ENCODE measurements at regions not wholly inside any gene's neighbourhood (a gene's known extent, or its start where the extent isn't known, plus 50 kb on each side); places are given as distances from the start of the nearest gene placed in this dataset.
"Not testable (repeated sequence)": the region's sequence is repeated elsewhere in the genome, so short reads cannot be mapped to it uniquely, and the experiment has no call there.

DNA sequence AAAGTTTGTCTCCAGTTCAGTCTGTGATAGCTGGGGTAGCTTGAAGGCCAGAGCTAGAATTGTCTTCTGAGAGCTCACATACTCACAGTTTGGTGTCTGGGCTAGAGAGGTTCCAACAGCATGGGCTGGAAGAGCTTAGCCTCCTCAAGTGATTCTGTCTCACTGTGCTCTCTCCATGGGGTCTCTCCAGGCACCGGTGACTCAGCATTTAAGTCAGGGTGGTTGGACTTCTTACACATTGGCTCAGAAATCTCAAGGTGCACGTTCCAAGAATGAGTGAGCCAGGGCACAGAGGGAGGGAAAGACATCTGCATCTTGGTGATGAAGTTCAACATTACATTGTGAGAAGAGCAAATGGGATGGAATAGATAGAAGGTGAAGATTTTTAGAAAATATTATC is 207.3 kb upstream of the DDX18 start:
- no peak for DNase-seq (ENCODE audit: low read depth in 4 of 4, low spot score in 2 of 4)

DNA sequence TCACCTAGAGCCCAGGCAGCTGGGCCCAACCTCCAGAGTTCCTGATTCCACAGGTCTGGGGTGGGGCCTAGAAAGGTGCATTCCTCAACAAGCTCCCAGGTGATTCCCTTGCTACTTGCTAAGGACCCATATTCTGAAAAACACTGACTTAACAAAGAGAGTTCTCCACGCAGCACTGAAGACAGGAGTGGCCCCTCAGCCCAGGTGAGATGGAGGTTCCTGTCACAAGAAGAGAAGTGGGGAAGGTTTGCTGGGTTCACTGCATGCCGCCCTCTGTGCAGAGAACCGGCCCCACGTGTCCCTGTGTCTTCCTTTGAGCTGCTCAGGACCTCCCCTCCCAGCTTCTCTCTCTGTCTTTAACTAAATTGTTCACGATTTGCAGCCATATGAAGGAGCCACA is 201.4 kb upstream of the DDX18 start:
- no peak for DNase-seq (ENCODE audit: low read depth in 4 of 4, low spot score in 2 of 4)

DNA sequence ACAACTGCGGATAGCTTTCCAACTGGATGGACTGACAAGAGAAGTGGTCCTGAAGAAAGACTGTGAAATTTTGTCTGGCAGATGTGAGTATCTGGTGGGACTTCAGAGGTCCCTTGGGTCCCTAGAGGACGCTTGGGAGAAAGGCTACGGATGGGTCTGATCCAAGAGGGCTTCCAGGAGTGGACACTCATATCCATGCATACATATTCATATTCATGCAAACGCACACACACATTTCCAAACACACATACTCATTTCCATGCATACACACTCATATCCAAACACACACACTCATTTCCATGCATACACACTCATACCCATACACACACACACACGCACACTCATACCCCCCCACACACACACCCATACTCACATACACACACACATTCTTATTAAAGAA is 200.2 kb upstream of the DDX18 start:
- no peak for DNase-seq (ENCODE audit: low read depth in 4 of 4, low spot score in 2 of 4)

DNA sequence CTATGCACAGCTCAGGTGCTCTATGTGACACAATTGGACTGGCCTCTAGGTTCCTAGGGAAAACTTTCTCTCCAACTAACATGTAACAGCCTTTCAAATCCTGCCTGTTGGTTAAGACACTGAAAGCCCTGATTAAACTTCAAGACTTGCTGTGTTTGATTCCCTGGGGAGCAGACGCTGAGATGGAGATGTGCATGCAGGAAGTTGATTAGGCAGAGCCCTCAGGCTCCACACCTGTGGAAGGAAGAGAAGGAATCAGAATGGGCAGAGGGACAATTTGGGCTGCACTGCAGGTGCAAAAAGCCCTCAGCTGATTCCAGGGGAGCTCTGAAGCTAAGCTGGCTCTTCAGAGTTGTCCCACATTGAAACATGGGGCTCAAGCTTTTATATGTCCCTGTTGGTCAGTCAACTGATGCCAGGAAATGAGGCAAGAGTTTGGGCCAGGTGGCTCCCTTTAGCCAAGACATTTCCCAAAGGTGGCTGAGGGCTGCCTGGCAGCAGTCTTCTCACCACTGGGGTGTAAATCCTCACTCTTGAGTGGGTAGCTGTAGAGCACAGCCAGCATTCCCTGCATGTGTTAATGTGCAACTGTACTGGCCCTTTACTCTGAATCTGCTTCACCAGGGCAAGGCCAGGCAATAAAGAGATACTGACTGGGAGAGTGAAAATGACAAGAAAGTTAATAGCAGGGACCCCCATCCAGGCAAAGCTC is 199.5 kb upstream of the DDX18 start:
- DNase-seq (ENCODE audit: low read depth in 4 of 4, low spot score in 2 of 4), result no peak

DNA sequence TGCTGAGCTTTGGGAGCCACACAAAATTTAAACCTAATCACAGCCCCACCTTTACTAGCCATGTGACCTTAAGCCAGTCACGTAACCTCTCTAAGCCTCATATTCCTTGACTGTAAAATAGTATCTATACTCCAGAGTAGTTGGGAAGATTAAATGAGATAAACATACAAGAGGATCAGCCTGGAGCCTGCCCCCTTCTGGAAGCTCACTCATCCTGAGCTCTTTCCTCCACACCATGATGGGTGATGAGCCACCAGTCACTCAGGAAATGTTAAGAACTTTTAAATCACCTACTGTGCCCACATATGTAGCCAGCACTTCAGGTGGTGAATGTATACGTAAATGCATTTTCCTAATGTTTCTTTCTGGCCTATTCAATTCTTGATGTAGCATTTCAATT is 195.9 kb upstream of the DDX18 start:
- DNase-seq (ENCODE audit: low read depth in 4 of 4, low spot score in 2 of 4), result no peak

- DNase-seq (ENCODE audit: low read depth in 4 of 4, low spot score in 2 of 4), result no peak
These were observed 193.2 kb upstream of the DDX18 start for GRCh38 chr2:117621326-117621725.

GRCh38 chr2:117623175-117623574 is 191.3 kb upstream of the DDX18 start:
- not testable (repeated sequence) for DNase-seq (ENCODE audit: low read depth in 4 of 4, low spot score in 2 of 4)

DNA sequence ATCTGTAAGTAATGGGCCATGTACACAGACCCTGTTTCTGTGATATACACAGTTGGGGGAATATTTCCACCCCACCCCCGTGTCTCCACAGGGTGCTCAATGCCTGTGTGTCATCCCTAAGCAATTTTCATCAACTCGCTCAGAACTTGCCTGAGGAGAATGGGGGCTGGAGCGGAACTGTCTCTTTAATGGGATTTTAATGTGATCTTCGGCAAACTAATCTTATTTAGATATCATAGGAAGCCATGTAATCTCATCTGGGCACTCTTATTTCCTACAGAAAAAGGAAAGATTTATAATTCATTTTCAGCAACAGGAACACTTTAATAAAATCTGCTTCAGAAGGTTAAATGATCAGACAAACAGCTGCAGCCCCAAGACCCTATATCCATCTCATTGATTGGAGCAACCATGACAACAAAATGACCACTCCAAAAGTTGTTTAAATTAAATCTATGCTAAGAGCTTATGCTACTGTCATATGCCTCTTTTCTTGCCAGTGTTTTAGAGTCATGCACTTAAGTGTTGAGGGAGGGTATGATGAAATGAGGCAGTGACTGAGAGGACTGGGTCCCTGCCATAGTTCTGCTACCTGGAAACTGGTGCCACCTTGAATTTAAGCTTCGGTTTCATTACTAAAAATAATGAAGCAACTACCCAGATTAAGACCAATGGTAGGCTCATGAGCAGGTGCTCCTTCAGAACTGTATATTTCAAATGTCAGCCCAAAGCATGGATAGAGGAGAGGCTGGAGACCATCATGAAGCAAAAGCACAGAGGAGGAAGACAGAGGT is 183.1 kb upstream of the DDX18 start:
- no peak for DNase-seq (ENCODE audit: low read depth in 4 of 4, low spot score in 2 of 4)

GRCh38 chr2:117635481-117635880 is 179.0 kb upstream of the DDX18 start:
- no peak for DNase-seq (ENCODE audit: low read depth in 4 of 4, low spot score in 2 of 4)

DNA sequence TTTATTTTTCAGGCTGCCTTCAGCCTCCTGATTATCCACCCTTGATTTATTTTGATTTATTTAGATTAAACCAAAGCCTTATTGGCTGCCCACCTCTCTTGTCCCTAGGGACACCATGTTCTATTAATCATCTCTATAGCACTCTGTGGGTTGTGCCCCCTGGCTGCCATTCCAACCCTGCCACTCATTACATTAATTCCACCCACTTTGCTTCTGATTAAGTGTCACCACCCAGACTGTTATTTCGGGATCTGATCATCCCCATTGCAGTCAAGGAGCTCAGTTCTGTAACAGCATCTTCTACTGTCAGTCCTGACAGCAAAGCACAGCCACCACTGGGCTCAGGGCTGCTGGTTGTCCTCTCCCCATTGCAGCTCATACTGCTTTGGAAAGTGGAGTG is 175.1 kb upstream of the DDX18 start:
- no peak for DNase-seq (ENCODE audit: low read depth in 4 of 4, low spot score in 2 of 4)

DNA sequence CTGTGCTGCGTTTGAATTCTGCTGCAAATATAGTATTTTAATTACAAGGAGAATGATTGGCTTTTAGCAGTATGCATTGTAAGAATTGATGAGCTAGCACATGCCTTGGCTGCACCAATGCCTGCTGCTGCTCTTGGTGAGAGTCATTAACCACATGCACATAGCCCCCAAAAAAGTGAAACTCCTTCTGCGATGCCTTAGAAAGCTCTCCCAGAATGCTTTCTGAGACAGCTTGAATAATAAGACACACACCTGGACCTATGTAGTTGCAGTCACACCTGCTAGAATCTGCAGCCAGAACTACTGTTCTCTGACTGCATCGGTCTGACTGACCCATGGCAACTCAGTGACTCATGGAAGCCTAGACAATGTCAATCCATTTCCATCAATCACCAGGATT is 170.1 kb upstream of the DDX18 start:
- DNase-seq (ENCODE audit: low read depth in 4 of 4, low spot score in 2 of 4), result no peak

DNA sequence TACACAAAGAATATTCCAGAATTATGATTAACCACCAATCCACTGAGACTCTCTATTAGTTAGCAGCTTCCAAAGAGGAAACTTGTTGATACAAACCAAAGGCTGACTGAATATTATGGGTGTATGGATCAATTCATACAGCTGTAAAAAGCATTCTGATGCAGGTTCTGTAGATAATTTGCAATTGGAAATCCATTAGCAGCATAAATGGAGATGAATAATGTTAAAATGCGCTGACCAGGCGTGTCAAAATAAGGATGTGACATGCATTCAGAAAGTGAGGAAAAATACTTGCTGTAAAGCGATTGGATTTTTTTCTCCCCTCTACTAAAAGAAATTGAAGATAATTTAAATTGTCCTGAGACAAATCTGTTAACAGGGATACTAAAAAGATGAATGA is 169.0 kb upstream of the DDX18 start:
- DNase-seq (ENCODE audit: low read depth in 4 of 4, low spot score in 2 of 4), result no peak

GRCh38 chr2:117646099-117646498 is 168.4 kb upstream of the DDX18 start:
- no peak for DNase-seq (ENCODE audit: low read depth in 4 of 4, low spot score in 2 of 4)

DNA sequence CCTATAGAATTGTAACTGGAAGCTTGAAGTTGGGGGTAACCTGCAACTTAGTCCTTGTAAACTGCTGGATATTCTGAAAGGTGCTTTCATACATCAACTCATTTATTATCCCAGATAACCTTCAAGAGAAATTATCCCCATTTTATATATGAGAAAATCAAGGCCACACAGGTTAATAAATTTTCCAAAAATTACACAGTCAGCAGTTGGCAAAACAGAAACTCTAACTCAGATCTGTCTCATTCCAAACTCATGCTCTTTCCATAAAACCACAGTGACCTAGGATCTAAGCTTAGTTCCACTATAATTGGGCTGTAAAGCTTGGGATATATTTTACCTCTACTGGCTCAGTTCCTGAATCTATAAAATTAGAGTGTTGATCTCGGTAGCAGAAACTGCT is 167.6 kb upstream of the DDX18 start:
- DNase-seq (ENCODE audit: low read depth in 4 of 4, low spot score in 2 of 4), result no peak

GRCh38 chr2:117656546-117656945 is 157.9 kb upstream of the DDX18 start:
- no peak for DNase-seq (ENCODE audit: low read depth in 4 of 4, low spot score in 2 of 4)

DNA sequence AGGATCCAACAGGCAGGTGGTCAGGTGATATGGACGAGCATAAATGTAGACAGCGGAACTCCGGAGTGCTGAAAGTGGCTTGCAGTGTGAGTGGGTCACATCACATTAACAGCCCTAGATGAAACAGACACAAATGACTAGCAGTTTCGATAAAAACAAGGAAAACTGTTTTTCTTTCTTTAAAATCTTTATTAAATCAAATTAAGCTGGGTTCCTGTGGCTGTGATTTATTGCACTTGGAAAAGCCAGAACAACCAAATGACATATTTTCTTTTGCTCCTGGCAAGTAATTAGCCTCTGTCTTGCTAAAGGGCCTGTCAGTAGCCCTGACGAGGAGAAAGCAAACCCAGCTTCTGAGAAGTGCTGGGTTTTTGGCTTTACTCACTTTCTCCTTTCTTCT is 152.9 kb upstream of the DDX18 start:
- DNase-seq (ENCODE audit: low read depth in 4 of 4, low spot score in 2 of 4), result no peak

DNA sequence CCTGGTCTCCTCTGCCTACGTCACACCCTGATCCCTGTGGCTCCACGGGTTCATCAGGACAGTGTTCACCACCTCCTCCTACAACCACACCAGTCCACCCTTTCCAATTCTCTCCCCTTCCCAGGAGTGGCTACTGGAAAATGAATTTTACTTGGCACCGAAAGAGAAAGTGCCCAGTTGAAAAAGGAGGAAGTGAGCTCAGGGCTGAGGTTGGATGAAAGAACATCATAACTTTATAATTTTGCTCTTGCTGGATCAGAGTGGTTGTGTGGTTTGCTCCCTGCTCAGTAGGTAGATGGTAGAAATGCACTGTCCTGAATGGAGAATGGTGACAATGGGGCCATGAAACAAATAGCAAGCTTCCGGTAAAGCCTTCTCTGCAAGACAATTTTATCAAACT is 140.3 kb upstream of the DDX18 start:
- DNase-seq (ENCODE audit: low read depth in 4 of 4, low spot score in 2 of 4), result no peak

DNA sequence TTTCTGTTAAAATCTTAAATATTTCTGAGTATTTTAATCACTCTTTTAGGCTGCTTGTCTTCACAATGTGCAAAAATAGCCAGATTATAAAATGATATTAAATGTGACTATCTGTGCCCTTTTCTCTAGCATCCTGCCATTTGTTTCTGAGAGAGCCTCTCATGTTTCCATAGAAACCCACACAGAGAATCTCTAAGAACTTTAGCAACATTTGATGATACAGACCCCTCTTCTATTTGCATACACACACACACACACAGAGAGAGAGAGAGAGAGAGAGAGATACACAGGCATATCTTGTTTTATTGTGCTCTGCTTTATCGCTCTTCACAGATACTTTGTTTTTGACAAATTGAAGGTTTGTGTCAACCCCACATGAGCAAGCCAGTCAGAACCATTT is 134.5 kb upstream of the DDX18 start:
- no peak for DNase-seq (ENCODE audit: low read depth in 4 of 4, low spot score in 2 of 4)

DNA sequence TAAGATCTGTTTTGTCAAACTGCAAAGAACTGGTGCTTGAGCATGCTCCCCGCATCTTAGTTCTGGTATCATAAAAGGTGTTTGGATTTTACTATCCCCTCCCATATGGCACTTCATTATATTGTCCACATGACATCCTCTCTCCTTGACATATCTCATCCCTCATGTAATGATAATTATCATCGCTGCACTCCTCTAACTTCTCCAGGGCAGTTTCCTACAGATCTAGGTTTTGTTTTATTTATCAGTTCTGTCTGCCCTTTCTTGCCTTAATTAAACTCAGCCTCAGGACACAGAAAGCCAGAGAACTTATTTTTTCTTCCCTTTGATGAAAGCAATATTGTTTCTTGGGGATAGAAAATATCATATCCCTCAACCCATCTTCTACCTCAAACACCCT is 129.6 kb upstream of the DDX18 start:
- DNase-seq (ENCODE audit: low read depth in 4 of 4, low spot score in 2 of 4), result no peak

- no peak for DNase-seq (ENCODE audit: low read depth in 4 of 4, low spot score in 2 of 4)
These were observed 127.8 kb upstream of the DDX18 start for GRCh38 chr2:117686699-117687098.

DNA sequence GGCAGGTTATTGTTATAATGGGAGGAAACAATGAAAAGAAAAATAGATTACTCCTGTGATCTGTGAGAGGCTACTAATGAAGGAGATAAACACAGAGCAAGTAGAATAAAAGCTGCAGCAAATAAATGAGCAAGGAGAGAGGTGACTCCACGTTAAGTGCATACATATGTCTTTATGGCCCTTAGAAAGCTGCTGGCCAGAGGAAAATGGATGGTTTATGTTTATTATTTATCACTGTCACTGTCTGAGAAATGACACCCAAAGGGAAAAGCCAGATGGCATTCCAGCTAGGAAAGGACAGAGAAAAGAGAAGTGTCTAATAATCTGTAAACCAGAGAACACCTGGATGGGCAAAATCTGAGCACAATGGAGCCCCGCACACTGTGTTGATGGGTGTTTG is 122.9 kb upstream of the DDX18 start:
- no peak for DNase-seq (ENCODE audit: low read depth in 4 of 4, low spot score in 2 of 4)

DNA sequence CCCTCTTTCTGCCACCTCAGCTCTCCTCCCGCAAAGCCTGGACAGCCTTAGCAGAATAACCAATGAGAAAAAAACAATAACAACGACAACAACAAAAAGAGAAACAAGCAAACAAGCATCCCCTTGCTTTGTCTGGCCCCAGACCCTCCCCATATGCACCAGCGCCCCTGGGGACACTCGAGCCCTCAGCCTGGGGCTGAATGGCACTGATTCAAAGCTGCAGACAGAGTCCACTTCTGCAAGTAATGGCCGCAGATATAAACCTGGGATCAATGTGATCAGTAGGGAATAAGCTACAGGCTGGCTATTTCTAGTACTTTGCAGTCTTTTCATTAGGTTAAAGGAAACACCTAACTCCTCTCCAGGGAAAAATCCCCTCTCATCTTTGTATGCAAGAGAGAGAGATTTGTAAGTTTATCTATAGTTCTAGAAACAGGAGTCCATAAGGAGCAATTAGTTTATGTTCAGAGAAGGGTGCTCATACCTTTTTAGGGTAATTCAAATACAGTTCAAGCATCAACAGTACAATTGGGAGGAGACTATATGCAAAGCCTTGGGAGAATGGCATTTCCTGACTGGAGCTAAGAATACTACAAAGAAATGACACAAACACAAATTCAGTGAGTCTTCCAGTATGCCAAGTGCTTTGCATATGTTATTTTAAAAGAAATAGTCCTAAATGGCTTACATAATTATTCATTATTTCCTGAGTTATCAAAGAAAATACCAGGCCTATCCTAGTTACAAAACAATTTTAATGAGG is 122.3 kb upstream of the DDX18 start:
- DNase-seq (ENCODE audit: low read depth in 4 of 4, low spot score in 2 of 4), result no peak

Data from left renal cortex interstitium (tissue), 4 donors.